ENCODE measurements at regions not wholly inside any gene's neighbourhood (a gene's known extent, or its start where the extent isn't known, plus 50 kb on each side); places are given as distances from the start of the nearest gene placed in this dataset.

GRCh38 chr10:29962166-29962850 lies 97.1 kb downstream of the JCAD start:
- intact Hi-C loops (cut with micrococcal nuclease): no loop called here
- no peaks in the 10 kb centered on the region for H3K27me3 ChIP-seq (ENCODE audit: control insufficient read depth in 2 of 2, insufficient read depth in 2 of 2, low read length in 2 of 2)
- H3K36me3 ChIP-seq (ENCODE audit: control insufficient read depth in 2 of 3, insufficient read depth in 3 of 3, low read length in 3 of 3): no peaks in the 10 kb centered on the region
- H3K27ac ChIP-seq (ENCODE audit: low read depth, low read length): no peak overlapping the region
- H3K4me1 ChIP-seq (ENCODE audit: control insufficient read depth in 2 of 2, insufficient read depth in 2 of 2, low read length in 2 of 2): no peaks in the 10 kb centered on the region
- ATAC-seq (no peak), DNase-seq (no peak)
- Mint-ChIP-seq H3K27me3 (peaks cover 0 to 17% (median 2%) of the 10 kb centered on the region in 5 donors), H3K27ac (no peak overlapping the region), H3K9me3 (no peaks in the 10 kb centered on the region), H3K36me3 (no peaks in the 10 kb centered on the region), H3K4me1 (no peaks in the 10 kb centered on the region), H3K4me3 (no peak overlapping the region)
- CTCF ChIA-PET: no interaction called here
- H3K9me3 ChIP-seq (ENCODE audit: control insufficient read depth in 2 of 3, low read length in 3 of 3): no peaks in the 10 kb centered on the region
- POLR2A ChIA-PET: no interaction called here
- H3K4me3 ChIP-seq (ENCODE audit: low read length): no peak overlapping the region

GRCh38 chr10:29961351-29961750 lies 98.0 kb downstream of the JCAD start:
- Mint-ChIP-seq H3K4me1 (no peaks in the 10 kb centered on the region), H3K27me3 (peaks cover 0 to 17% (median 2%) of the 10 kb centered on the region in 5 donors), H3K36me3 (no peaks in the 10 kb centered on the region), H3K9me3 (peaks cover 0 to 8% (median 0%) of the 10 kb centered on the region in 11 donors), H3K4me3 (no peak overlapping the region), H3K27ac (no peak overlapping the region)
- ATAC-seq: no peak
- Histone ChIP-seq H3K27ac (ENCODE audit: low read depth, low read length) (no peak overlapping the region), H3K4me1 (ENCODE audit: control insufficient read depth in 2 of 2, insufficient read depth in 2 of 2, low read length in 2 of 2) (no peaks in the 10 kb centered on the region), H3K36me3 (ENCODE audit: control insufficient read depth in 2 of 3, insufficient read depth in 3 of 3, low read length in 3 of 3) (no peaks in the 10 kb centered on the region), H3K27me3 (ENCODE audit: control insufficient read depth in 2 of 2, insufficient read depth in 2 of 2, low read length in 2 of 2) (no peaks in the 10 kb centered on the region), H3K9me3 (ENCODE audit: control insufficient read depth in 2 of 3, low read length in 3 of 3) (peaks cover 0 to 3% (median 0%) of the 10 kb centered on the region in 3 experiments), H3K4me3 (ENCODE audit: low read length) (no peak overlapping the region)
- intact Hi-C loops (cut with micrococcal nuclease): no loop called here
- ChIA-PET POLR2A (no interaction called here), CTCF (no interaction called here)
- no peak for DNase-seq

GRCh38 chr10:29960261-29960660 lies 99.1 kb downstream of the JCAD start:
- POLR2A ChIA-PET: no interaction called here
- intact Hi-C loops (cut with micrococcal nuclease): no loop called here
- H3K4me3 Mint-ChIP-seq: no peak overlapping the region
- Histone ChIP-seq H3K4me1 (ENCODE audit: control insufficient read depth in 2 of 2, insufficient read depth in 2 of 2, low read length in 2 of 2) (no peaks in the 10 kb centered on the region), H3K27ac (ENCODE audit: low read depth, low read length) (no peak overlapping the region), H3K9me3 (ENCODE audit: control insufficient read depth in 2 of 3, low read length in 3 of 3) (peaks cover 0 to 5% (median 0%) of the 10 kb centered on the region in 3 experiments), H3K36me3 (ENCODE audit: control insufficient read depth in 2 of 3, insufficient read depth in 3 of 3, low read length in 3 of 3) (no peaks in the 10 kb centered on the region), H3K4me3 (ENCODE audit: low read length) (no peak overlapping the region), H3K27me3 (ENCODE audit: control insufficient read depth in 2 of 2, insufficient read depth in 2 of 2, low read length in 2 of 2) (no peaks in the 10 kb centered on the region)
- CTCF ChIA-PET: no interaction called here
- no peak for ATAC-seq
- no peak overlapping the region for H3K27ac Mint-ChIP-seq
- no peaks in the 10 kb centered on the region for H3K4me1 Mint-ChIP-seq
- no peaks in the 10 kb centered on the region for H3K36me3 Mint-ChIP-seq
- no peak for DNase-seq
- peaks cover 0 to 17% (median 2%) of the 10 kb centered on the region in 5 donors for H3K27me3 Mint-ChIP-seq
- H3K9me3 Mint-ChIP-seq: peaks cover 0 to 8% (median 0%) of the 10 kb centered on the region in 11 donors

GRCh38 chr10:29959586-29959985 lies 99.8 kb downstream of the JCAD start:
- Mint-ChIP-seq H3K36me3 (no peaks in the 10 kb centered on the region), H3K4me3 (no peak overlapping the region), H3K4me1 (no peaks in the 10 kb centered on the region), H3K9me3 (peaks cover 0 to 8% (median 0%) of the 10 kb centered on the region in 11 donors), H3K27ac (no peak overlapping the region), H3K27me3 (peaks cover 0 to 15% (median 2%) of the 10 kb centered on the region in 5 donors)
- no peaks in the 10 kb centered on the region for H3K27me3 ChIP-seq (ENCODE audit: control insufficient read depth in 2 of 2, insufficient read depth in 2 of 2, low read length in 2 of 2)
- no peak overlapping the region for H3K4me3 ChIP-seq (ENCODE audit: low read length)
- DNase-seq: no peak
- H3K27ac ChIP-seq (ENCODE audit: low read depth, low read length): no peak overlapping the region
- intact Hi-C loops (cut with micrococcal nuclease): no loop called here
- CTCF ChIA-PET: no interaction called here
- ATAC-seq: no peak
- H3K4me1 ChIP-seq (ENCODE audit: control insufficient read depth in 2 of 2, insufficient read depth in 2 of 2, low read length in 2 of 2): no peaks in the 10 kb centered on the region
- POLR2A ChIA-PET: no interaction called here
- no peaks in the 10 kb centered on the region for H3K36me3 ChIP-seq (ENCODE audit: control insufficient read depth in 2 of 3, insufficient read depth in 3 of 3, low read length in 3 of 3)
- H3K9me3 ChIP-seq (ENCODE audit: control insufficient read depth in 2 of 3, low read length in 3 of 3): peaks cover 0 to 5% (median 0%) of the 10 kb centered on the region in 3 experiments

- Mint-ChIP-seq H3K27ac (no peak overlapping the region), H3K9me3 (peaks cover 0 to 8% (median 0%) of the 10 kb centered on the region in 11 donors), H3K4me1 (no peaks in the 10 kb centered on the region), H3K36me3 (no peaks in the 10 kb centered on the region), H3K4me3 (no peak overlapping the region), H3K27me3 (peaks cover 0 to 9% (median 0%) of the 10 kb centered on the region in 5 donors)
- H3K4me1 ChIP-seq (ENCODE audit: control insufficient read depth in 2 of 2, insufficient read depth in 2 of 2, low read length in 2 of 2): no peaks in the 10 kb centered on the region
- ChIA-PET POLR2A (no interaction called here), CTCF (no interaction called here)
- H3K9me3 ChIP-seq (ENCODE audit: control insufficient read depth in 2 of 3, low read length in 3 of 3): peaks cover 0 to 5% (median 0%) of the 10 kb centered on the region in 3 experiments
- DNase-seq (no peak), ATAC-seq (no peak)
- H3K27me3 ChIP-seq (ENCODE audit: control insufficient read depth in 2 of 2, insufficient read depth in 2 of 2, low read length in 2 of 2): no peaks in the 10 kb centered on the region
- H3K27ac ChIP-seq (ENCODE audit: low read depth, low read length): no peak overlapping the region
- intact Hi-C loops (cut with micrococcal nuclease): no loop called here
- no peak overlapping the region for H3K4me3 ChIP-seq (ENCODE audit: low read length)
- no peaks in the 10 kb centered on the region for H3K36me3 ChIP-seq (ENCODE audit: control insufficient read depth in 2 of 3, insufficient read depth in 3 of 3, low read length in 3 of 3)
Observed at GRCh38 chr10:29958440-29958839, 100.9 kb downstream of the JCAD start.

- H3K4me3 Mint-ChIP-seq: no peak overlapping the region
- H3K9me3 ChIP-seq (ENCODE audit: control insufficient read depth in 2 of 3, low read length in 3 of 3): peaks cover 0 to 5% (median 0%) of the 10 kb centered on the region in 3 experiments
- intact Hi-C loops (cut with micrococcal nuclease): no loop called here
Observed at GRCh38 chr10:29957907-29958331, 101.5 kb downstream of the JCAD start.

GRCh38 chr10:29957236-29957635 lies 102.2 kb downstream of the JCAD start:
- ATAC-seq: no peak
- POLR2A ChIA-PET: no interaction called here
- intact Hi-C loops (cut with micrococcal nuclease): no loop called here

More at GRCh38 chr10:29957907-29958331, 101.5 kb downstream of the JCAD start:
- Histone ChIP-seq H3K27ac (ENCODE audit: low read depth, low read length) (no peak overlapping the region), H3K36me3 (ENCODE audit: control insufficient read depth in 2 of 3, insufficient read depth in 3 of 3, low read length in 3 of 3) (no peaks in the 10 kb centered on the region), H3K4me1 (ENCODE audit: control insufficient read depth in 2 of 2, insufficient read depth in 2 of 2, low read length in 2 of 2) (no peaks in the 10 kb centered on the region), H3K27me3 (ENCODE audit: control insufficient read depth in 2 of 2, insufficient read depth in 2 of 2, low read length in 2 of 2) (no peaks in the 10 kb centered on the region), H3K4me3 (ENCODE audit: low read length) (no peak overlapping the region)
- H3K9me3 Mint-ChIP-seq: peaks cover 0 to 8% (median 0%) of the 10 kb centered on the region in 11 donors
- peaks cover 0 to 9% (median 0%) of the 10 kb centered on the region in 5 donors for H3K27me3 Mint-ChIP-seq
- ChIA-PET CTCF (no interaction called here), POLR2A (no interaction called here)
- no peaks in the 10 kb centered on the region for H3K36me3 Mint-ChIP-seq
- H3K4me1 Mint-ChIP-seq: no peaks in the 10 kb centered on the region
- ATAC-seq: no peak
- no peak for DNase-seq
- no peak overlapping the region for H3K27ac Mint-ChIP-seq

More at GRCh38 chr10:29957236-29957635, 102.2 kb downstream of the JCAD start:
- H3K9me3 Mint-ChIP-seq: peaks cover 0 to 8% (median 0%) of the 10 kb centered on the region in 11 donors
- H3K27me3 Mint-ChIP-seq: peaks cover 0 to 9% (median 2%) of the 10 kb centered on the region in 5 donors
- CTCF ChIA-PET: no interaction called here
- Histone ChIP-seq H3K9me3 (ENCODE audit: control insufficient read depth in 2 of 3, low read length in 3 of 3) (peaks cover 0 to 5% (median 0%) of the 10 kb centered on the region in 3 experiments), H3K4me1 (ENCODE audit: control insufficient read depth in 2 of 2, insufficient read depth in 2 of 2, low read length in 2 of 2) (no peaks in the 10 kb centered on the region), H3K36me3 (ENCODE audit: control insufficient read depth in 2 of 3, insufficient read depth in 3 of 3, low read length in 3 of 3) (no peaks in the 10 kb centered on the region), H3K27ac (ENCODE audit: low read depth, low read length) (no peak overlapping the region), H3K4me3 (ENCODE audit: low read length) (no peak overlapping the region), H3K27me3 (ENCODE audit: control insufficient read depth in 2 of 2, insufficient read depth in 2 of 2, low read length in 2 of 2) (no peaks in the 10 kb centered on the region)
- no peak overlapping the region for H3K4me3 Mint-ChIP-seq
- no peaks in the 10 kb centered on the region for H3K36me3 Mint-ChIP-seq
- no peak for DNase-seq
- H3K4me1 Mint-ChIP-seq: no peaks in the 10 kb centered on the region
- no peak overlapping the region for H3K27ac Mint-ChIP-seq
